EH (cell line): ENCODE measurements at regions not wholly inside any gene's neighbourhood (a gene's known extent, or its start where the extent isn't known, plus 50 kb on each side); places are given as distances from the start of the nearest gene placed in this dataset.

ENCODE experiments used
- DNase-seq: peaks from one replicate; pipeline ENCODE4 v3.0.0-alpha.2; 2015; ENCODE audit warnings: low read depth

DNA sequence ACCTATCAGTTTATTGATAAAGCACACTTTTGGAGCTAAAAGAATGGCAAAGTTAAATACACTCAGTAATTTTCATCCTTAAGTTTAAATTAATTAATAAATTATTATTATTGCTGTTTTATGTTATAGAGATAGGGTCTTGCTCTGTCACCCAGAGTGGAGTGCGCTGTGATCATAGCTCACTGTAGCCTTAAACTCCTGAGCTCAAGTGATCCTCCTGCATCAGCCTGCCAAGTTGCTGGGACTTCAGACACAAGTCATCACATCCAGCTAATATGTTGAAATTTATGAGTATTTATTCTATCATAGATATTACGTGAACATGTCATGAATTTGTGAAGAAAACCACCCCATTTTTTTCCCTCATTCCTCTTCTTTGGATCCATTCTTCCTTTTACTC lies 64.2 kb downstream of the GJA1 start:
- no peak for DNase-seq

DNA sequence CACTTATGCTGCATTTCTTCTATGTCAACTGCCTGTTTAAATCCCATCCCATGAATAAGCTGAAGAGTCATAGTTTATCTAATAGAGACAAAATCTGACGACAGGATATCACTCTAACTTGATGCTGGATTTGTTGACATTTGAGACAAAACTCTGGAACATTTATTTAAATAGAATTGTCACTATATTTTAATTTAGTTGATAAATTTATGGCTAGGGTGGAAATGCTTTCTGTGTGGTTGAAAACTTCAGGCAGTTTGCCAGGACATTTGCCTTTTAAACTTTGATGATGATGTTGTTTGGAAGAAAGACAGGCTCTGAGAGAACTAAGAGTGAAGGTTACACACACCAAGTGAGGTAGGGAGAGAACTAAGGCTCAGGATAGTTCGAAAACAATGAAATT lies 68.1 kb downstream of the GJA1 start:
- peak; percentile 68 for DNase-seq

DNA sequence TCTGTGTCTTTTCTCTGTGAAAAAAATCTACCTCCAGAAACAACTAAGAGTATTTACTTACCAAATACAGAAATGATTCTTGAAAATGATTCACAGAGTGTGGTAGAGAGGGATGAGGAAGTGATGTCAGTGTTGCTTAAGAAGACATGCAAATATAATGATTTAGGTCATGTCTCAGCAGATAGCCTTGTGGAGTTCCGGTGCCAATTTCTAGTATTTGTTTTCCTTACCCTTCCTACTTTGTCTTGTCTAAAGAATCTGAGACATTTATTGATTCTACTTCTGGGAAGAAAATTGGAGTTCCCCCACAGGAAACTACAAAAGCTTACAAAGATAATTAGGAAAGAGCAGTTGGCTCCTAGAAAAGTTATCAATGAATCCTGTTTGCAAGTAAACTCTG lies 68.8 kb downstream of the GJA1 start:
- peak; percentile 89 for DNase-seq

DNA sequence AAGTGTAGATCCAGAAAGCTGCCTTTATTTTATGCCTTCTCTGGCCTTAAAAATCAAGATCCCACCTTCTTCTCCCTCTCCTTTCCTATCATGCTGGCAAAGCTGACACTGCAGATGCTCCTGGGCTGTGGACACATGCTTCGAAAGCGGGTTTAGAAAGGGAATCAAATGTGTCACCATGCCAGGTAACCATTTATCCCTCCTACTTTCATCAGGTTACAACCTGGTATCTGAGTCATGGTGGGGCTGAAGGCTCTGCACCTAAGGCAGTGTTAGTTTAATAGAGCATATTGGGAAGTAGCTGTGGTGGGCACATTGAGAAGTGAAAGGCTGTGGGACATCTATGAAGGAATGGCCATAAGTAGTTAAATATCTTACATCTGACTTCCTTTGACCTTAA lies 69.8 kb downstream of the GJA1 start:
- no peak for DNase-seq

DNA sequence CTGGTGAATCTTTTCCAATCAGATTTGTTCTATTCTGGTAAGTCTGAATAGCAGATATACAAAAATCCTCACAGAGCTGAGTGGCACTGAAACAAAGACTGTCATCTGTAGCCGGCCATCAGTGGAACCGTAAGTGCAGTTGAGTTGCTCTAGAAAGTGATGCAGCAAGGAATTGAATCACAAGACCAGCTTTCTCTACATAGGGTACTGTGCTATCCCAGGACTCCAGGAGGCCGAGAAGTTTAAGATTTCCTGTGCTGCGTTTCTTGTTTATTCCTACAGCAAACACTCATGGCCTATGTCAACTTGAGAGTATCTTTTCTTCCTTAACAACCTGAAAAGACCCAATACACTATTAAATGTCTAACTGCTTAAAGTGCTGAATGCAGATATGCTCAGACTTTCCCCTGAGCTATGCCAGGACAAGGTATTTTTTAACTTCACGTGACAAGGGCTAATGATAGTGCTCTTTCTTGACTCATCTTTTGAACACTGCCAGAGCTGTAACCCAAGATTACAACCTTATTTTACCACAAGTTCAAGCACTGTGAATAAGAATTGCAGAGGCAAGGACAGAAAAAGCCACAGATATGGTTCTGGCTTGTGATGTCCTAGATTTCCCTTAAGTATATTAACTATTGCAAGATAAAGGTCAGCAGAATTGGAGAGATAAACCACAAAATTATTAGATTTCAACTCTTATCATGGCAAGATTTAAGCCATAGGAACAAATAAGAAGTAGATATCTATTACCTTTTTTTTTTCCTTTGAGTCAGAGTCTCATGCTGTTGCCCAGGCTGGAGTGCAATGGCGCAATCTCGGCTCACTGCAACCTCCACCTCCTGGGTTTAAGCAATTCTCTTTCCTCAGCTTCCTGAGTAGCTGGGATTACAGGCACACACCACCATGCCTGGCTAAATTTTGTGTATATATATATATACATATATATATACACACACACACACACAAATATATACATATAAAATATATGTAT lies 71.6 kb downstream of the GJA1 start:
- DNase-seq, result peak; percentile 54

DNA sequence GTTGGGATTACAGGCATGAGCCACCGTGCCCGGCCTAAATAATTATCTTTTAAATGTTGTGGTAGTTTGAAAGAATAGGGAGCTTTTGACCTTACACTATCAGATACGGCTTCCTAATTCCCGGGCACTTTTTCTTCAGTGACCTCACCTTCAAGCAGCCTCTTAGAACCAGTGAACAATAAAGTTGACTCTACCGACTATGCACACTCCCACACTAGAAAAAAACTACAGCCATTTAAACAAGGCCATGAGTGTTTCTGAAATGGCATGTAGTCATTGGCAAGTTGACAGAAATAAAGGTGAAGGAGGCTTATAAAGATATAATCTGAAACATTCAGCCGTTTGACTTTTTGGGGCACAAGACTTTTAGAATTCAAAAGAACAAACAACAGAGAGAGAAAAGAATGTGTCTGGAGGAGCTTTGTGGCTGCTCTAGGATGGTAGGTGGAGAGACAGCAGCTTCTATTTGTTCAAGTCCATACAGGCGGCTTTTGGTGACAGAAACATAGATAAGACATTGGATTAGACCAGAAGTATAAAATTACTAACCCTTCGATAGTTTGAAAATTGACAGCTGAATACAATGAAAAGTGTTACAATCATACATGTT lies 75.2 kb downstream of the GJA1 start:
- DNase-seq, result peak; percentile 18

DNA sequence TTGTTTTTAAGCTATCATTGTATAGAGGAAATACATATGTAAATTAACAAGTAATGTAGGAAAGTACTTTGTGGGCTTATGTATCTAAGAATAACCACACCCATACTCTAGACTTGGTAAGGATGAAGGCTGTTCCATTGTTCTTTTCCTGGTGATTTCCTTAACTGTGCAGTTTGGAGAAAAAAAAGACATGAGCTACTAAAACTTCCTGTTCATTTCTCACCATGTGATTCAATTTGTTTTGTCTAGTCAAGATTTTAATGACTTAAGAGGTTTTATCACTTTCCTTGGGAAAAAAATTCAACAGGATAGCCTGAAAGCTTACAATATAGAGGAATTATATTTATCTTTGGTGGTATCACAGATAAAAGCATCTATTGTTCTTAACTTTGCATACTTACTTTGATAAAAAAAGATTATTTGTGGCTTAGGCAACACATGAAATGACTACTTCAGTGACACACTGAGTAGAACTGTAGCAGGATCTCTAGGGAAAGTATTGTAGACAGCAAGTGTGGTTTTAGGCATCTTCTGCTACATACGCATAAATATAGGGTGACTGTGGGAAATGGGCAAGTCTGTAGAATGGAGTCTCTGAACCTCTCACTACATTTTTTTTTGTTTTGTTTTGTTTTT lies 80.3 kb downstream of the GJA1 start:
- peak; percentile 52 for DNase-seq

DNA sequence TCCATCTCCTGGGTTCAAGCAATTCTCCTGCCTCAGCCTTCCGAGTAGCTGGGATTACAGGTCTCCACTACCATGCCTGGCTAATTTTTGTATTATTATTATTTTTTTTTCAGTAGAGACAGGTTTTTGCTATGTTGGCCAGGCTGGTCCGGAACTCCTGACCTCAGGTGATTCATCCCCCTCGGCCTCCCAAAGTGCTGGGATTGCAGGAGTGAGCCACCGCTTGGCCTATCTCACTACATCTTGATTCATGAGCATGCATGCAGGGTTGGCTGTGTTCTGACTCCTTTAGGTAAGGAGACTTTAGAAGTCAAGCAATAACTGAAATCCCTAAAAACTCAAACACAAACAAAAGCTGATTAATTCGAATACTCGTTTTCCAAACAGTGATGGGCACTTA lies 80.9 kb downstream of the GJA1 start:
- DNase-seq, result peak; percentile 24

DNA sequence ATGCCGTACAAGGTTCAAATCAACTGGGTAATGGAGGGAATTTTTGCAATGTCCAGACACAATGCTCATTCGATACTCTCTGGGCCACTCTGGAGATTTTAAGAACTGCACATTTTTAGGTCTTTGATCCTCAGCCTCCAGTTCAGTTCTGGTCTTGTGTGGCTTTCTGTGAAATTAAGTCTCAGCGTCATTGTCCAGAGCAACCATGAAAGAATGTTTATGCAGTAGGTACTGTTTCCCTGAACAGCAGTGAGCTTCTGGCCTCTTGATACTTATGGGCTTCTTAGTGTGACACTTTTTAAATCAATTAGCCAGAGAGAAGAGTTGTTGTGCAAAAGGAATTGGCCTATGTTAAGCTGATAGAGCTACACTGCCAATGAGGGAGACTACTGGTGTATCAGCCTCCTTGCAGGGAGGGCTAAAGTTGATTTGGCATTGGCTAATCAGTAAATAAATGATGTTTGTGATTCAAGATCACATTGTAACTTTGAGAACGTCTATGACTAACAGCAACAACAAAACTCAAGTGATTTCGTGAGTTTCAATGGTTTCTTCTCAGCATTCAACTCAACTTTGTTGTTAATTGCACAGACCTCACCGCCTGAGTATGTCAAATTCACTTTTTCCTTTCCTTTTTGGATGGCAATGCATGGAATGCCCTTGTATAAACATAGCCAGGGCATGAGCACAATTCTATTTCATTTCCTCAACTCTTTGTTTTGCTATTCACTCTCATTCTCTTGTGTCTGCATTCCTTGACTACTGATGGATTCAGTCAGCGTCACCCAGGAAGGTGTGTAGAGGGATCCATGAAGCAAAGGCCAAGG lies 85.1 kb downstream of the GJA1 start:
- peak; percentile 97 for DNase-seq

DNA sequence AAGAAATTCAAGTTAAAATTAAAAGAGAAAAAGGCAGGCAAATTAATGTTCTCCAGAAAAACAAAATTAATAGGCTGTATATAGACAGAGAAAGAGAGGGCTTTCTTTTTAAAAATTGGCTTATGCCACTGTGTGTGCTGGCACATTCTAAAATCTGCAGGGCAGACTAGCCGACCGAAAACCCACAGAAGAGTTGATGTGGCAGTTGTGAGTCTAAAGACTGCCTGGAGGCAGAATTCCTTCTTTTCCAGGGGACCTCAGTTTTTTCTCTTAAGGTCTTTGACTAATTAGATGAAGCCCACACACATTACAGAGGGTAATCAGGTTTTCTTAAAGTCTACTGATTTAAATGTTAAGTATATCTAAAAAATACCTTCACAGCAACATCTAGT lies 85.7 kb downstream of the GJA1 start:
- peak; percentile 75 for DNase-seq

DNA sequence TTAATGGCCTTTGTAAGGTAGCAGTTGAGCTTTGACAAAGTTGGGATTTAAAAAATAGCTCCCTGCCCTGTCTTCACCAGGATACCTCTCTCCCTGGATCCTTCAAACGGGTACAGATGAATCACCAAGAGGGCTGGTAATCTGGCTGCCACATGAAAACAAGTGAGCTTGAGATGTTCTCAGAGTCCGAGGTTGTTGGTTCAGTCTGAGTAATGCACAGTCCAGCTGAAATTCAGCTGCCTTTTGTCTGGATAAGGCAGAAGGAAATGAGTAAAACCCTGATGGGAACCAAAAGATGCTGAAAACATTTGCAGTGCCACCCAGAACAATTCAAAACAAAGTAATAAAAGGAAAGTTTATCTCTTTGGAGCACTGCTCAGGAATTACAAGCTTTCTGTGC lies 86.8 kb downstream of the GJA1 start:
- peak; percentile 96 for DNase-seq

DNA sequence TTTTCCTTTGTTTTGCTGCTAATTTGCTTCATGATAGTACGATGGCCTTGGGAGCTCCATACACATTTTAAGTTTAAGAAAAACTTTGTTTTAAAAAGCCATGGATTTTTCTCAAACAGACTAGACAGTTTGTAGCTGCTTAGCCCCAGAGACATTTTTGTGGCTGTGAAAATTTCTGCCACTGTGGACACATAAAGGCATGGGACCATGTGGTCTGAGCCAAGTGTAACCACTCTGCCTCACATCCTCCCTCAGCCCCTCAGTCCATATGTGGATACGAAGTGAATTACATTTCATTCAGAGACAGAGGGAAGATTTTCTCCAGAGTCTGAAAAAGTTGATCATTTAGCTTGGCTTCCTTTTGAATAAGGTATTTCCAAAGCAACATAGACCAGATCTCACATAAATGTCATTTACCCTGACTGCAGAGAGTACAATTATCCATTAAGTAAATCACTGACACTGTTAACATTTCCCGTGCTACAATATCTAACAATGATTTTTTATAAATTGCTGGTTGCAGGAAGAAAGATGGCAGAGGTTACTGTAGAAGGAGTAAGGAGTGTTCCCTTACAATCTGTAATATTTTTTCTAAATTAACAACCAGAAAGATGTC lies 87.4 kb downstream of the GJA1 start:
- peak; percentile 78 for DNase-seq

DNA sequence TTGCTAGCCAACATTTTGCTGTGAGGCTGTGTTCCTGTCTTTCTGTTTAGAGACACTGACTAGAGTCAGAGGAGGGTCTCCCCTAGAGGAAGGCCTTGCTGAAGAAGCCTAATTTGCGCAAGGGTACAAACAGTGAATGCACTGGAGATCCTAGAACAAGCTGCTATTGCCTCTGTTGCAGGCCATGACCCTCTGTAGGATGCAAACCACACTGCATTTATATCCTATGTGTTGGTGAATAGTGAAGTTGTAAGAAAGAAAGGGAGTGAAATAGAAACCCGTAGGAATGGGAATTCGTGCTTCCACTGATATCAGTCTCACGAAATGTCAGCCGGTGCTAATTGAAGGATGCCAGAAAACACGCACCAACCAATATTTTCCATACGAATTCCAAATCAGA lies 88.2 kb downstream of the GJA1 start:
- peak; percentile 32 for DNase-seq

DNA sequence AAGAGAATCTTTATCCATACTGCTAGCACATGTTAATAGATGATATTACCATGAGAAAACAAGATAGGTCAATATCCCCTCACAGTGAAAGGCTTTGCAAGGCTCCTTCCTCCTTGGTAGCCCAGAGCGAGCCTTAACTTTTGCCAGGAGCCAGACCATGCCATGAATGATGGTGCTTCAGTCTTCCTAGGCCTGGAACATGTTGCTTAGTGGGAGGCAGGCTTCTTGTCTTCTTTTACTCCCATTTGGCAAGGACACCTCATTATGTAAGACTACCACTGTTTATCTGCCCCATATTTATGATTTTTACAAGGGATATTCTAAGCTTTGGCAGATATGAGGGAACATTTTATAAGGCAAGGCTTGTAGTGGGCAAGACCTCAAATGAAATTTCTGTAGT lies 90.8 kb downstream of the GJA1 start:
- DNase-seq, result no peak

DNA sequence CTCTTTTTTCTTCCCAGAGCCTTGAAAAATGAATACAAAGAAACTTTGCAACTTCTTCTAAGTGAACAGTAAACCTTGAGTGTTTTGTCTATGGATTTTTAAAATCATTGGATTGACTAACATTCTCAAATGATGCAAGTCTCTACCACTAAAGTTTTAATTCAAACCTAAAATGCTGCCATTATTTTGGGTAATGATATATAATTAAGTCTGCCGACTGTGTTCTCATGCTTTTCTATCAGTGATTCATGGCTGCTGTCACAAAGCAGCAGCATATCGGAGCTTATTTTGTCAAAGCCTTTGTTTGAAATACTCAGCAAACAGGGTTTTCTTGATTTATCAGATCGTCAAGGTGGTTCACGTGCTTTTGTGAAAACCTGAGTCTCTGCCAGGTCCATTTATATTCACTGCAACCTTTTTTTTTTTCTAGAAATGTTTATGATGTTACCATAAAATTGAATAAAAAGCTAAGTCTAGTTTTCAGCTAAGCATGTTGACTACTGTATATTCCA lies 96.3 kb downstream of the GJA1 start:
- no peak for DNase-seq

DNA sequence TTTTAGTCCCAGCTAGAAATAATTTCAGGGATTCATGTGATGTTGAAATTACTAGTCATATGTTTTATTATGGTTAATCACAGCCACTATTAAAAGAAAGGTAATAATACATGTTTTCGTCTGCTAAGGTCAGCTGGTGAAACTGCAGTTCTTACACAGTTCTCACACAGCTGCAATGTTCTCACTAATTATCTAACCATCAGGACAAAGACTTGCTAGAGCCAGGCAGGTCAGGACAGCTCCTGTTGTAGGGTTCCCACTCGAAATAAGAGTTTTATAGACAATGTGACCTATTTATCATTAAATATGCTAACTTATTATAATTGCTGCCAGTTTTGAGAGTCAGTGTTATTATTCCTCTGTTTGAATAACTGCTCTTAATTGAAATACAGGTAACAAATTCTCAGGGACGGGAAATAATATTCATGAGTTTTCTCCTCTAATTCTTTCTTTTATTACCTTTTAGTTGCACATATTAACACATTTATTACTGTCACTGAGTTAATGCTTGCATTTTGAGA lies 97.9 kb downstream of the GJA1 start:
- no peak for DNase-seq

DNA sequence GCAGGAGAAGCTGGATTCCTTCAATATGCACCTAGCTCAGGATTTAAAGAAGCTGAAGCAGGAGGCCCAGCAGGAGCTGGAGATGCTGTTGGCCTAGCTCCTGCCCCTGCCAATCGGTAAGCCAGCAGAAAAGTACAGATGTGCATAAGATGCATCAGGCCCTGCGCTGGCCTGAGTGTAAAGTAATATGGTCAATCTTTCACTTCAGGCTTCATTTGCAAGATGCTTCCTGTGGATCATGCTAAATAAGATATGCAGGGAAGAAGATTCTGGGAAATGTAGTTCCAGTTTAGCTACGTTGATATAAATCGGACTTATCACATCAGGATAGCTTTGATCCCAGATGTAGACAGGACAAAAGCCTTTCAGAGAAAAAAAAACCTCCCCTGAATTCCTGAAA lies 100.3 kb downstream of the GJA1 start:
- no peak for DNase-seq

DNA sequence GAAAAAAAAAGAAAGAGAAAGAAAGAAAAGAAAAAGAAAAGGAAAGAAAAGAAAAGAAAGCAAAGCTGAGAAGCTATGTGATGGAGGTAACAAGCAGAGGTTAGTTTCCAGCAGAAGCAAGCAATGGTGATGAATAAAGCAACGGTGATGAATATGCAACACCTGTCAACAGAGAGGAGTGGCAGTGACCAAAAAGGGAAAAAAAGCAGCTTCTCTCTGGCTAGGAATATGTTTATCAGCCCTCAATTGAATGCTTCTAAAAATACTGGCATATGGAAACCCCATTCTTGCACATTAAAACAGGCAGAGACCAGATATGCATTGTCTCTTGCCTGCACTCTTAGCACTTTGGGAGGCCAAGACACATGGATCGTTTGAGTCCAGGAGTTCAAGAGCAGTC lies 100.9 kb downstream of the GJA1 start:
- no peak for DNase-seq

DNA sequence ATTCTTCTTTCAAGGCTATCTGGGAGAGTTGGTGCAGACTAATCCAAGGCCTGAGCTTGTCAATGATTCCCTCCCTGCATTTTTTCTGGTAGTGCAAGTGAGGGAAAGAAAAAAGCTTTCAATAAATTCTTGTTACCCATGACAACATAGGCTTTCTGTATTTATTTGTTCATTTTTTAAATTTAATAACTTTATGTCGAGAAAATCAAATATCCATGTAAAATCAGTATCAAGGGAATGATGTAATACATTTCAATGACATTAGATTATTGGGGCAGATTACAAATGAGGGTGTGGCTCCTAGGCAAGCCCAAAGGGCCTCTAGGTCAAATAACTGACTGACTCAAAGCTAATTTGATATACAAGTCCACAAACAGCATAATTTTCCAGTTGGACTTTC lies 104.0 kb downstream of the GJA1 start:
- DNase-seq, result no peak

DNA sequence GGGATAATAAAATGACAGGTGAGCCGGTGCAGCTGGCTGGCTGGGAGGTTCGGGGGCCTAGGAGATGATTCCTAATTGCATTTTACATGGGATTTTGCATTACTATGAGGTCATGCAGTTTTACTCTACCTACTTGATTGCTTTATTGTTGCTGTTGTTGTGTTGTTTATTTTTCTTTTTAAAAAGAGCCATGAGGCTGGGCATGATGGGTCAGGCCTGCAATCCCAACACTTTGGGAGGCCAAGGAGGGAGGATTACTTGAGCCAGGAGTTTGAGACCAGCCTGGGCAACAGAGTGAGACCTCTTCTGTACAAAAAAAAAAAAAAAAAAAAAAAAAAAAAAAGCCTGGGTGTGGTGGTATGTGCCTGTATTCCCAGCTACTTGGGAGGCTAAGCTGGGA lies 104.8 kb downstream of the GJA1 start:
- DNase-seq, result no peak

DNA sequence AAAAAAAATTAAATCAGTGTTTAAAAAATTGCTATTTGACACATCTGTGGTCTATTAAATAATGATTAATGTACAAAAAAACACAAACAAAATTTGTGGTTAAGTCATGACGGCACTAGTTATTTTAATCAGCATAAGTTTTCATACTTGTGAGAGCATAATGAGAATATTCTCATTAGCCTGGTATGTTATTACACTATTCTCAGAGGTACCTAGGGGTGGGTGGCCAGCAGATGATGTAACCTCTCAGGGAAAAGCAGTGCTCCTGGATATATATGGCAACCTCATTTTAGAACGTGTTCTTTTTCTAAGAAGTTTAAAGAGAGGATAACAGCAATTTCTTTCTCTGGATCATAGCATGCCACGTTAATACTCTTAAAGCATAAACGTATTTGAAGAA lies 109.2 kb downstream of the GJA1 start:
- DNase-seq, result peak; percentile 47
